HCT116 (cell line): ENCODE measurements at regions not wholly inside any gene's neighbourhood (a gene's known extent, or its start where the extent isn't known, plus 50 kb on each side); places are given as distances from the start of the nearest gene placed in this dataset.

Experiments
- ATAC-seq: fragments of 200-7000 bp; cut with Tn5 transposase; 2 replicates; pipeline ENCODE4 v1.9.1; 2020; ENCODE audit warnings: mild to moderate bottlenecking, moderate library complexity
- BruUV-seq: library from RNA; stranded (reverse); fragments of 400-500 nt; replicated peaks from 2 replicates; lab custom pipeline; 2021; lab: Mats Ljungman, UMichigan
- CTCF ChIA-PET: fragments of 300-600 bp; sonication (Branson Sonifier 250); formaldehyde crosslinking; loops from one replicate; lab custom pipeline; 2021; ENCODE audit warnings: antibody characterized with exemption; lab: Charles Lee
- POLR2A ChIA-PET: fragments of 300-600, 350-600 bp; sonication (Branson Sonifier 250); formaldehyde crosslinking; loops from one replicate; lab custom pipeline; 2021; ENCODE audit warnings: antibody characterized with exemption; lab: Charles Lee
- RAD21 ChIA-PET, 2 experiments: fragments of 300-600 bp; sonication (Branson Sonifier 250); formaldehyde crosslinking; loops; one replicate each; lab custom pipeline; 2023; ENCODE audit warnings: low total read pairs in 2 of 2; ENCODE audit not compliant: uncharacterized antibody in 2 of 2, unreplicated experiment in 2 of 2, low non-redundant PET in 1 of 2; lab: Charles Lee
- DNase-seq: peaks from one replicate; pipeline ENCODE4 v3.0.0-alpha.2; 2010; ENCODE audit warnings: low read depth, low spot score
- H2AFZ ChIP-seq: fragments of 200-600 bp; shearing (Covaris generic), sonication (generic); 2 replicates; pipeline ENCODE4 v1.6.1; 2017; ENCODE audit warnings: low read depth, mixed run types, mixed read lengths, antibody characterized with exemption, low read length; ENCODE audit not compliant: poor library complexity, severe bottlenecking
- H3K27ac ChIP-seq: 2 replicates; pipeline ENCODE4 v1.5.1; 2012; ENCODE audit warnings: low read depth, low read length
- H3K27me3 ChIP-seq: fragments of 200-600 bp; sonication (generic); 2 replicates; pipeline ENCODE4 v1.6.1; 2016; ENCODE audit warnings: mixed run types, low read length, mixed read lengths; ENCODE audit not compliant: insufficient read depth
- H3K36me3 ChIP-seq, 2 experiments: fragments of 200-500 bp in 1 of 2; fragments of 200-600 bp in 1 of 2; sonication (Bioruptor generic) in 1 of 2; sonication (generic) in 1 of 2; 2 replicates each; pipeline versions ENCODE4 v1.5.1 to v1.6.1; 2014 to 2016; ENCODE audit warnings: low read length in 2 of 2, inconsistent platforms in 1 of 2, mixed read lengths in 1 of 2, mixed run types in 1 of 2; ENCODE audit not compliant: insufficient read depth in 2 of 2, control insufficient read depth in 1 of 2
- H3K4me1 ChIP-seq, 2 experiments: fragments of 200-600 bp in 1 of 2; sonication (generic) in 1 of 2; 2 replicates each; pipeline versions ENCODE4 v1.5.1 to v1.6.1; 2012 to 2017; ENCODE audit warnings: low read length in 2 of 2, inconsistent platforms in 1 of 2, mild to moderate bottlenecking in 1 of 2, mixed read lengths in 1 of 2, mixed run types in 1 of 2, moderate library complexity in 1 of 2; ENCODE audit not compliant: insufficient read depth in 2 of 2, control insufficient read depth in 1 of 2
- H3K4me2 ChIP-seq: fragments of 200-600 bp; sonication (generic); 2 replicates; pipeline ENCODE4 v1.6.1; 2017; ENCODE audit warnings: mixed run types, low read length, mixed read lengths
- H3K4me3 ChIP-seq, 2 experiments: fragments of 200-600 bp in 1 of 2; sonication (generic) in 1 of 2; replicated peaks in 1 of 2; 2 replicates each; pipeline ENCODE4 v1.5.1; 2011 to 2016; ENCODE audit warnings: low read length in 2 of 2, control low read depth in 1 of 2, low read depth in 1 of 2, mild to moderate bottlenecking in 1 of 2, mixed read lengths in 1 of 2, mixed run types in 1 of 2
- H3K79me2 ChIP-seq: fragments of 200-600 bp; sonication (generic); 2 replicates; pipeline ENCODE4 v1.6.1; 2017; ENCODE audit warnings: mild to moderate bottlenecking, mixed run types, low read length, moderate library complexity, mixed read lengths; ENCODE audit not compliant: insufficient read depth
- H3K9ac ChIP-seq: fragments of 200-600 bp; sonication (generic); 2 replicates; pipeline ENCODE4 v1.6.1; 2016; ENCODE audit warnings: low read length, mixed read lengths
- H3K9me2 ChIP-seq: fragments of 200-600 bp; sonication (generic), shearing (Covaris generic); 2 replicates; pipeline ENCODE4 v1.6.1; 2017; ENCODE audit warnings: mixed run types, mild to moderate bottlenecking, moderate library complexity; ENCODE audit not compliant: insufficient read depth
- H3K9me3 ChIP-seq, 2 experiments: fragments of 200-500 bp in 1 of 2; fragments of 200-600 bp in 1 of 2; sonication (Bioruptor generic) in 1 of 2; sonication (generic) in 1 of 2; 2 replicates each; pipeline ENCODE4 v1.6.1; 2014 to 2017; ENCODE audit warnings: low read length in 2 of 2, mixed read lengths in 2 of 2, inconsistent platforms in 1 of 2, low read depth in 1 of 2, mild to moderate bottlenecking in 1 of 2, mixed run types in 1 of 2, moderate library complexity in 1 of 2; ENCODE audit not compliant: control insufficient read depth in 1 of 2, insufficient read depth in 1 of 2
- H4K20me1 ChIP-seq: fragments of 200-600 bp; sonication (generic), shearing (Covaris generic); 2 replicates; pipeline ENCODE4 v1.6.1; 2017; ENCODE audit warnings: mixed run types, mild to moderate bottlenecking, moderate library complexity; ENCODE audit not compliant: insufficient read depth
- ATF3 ChIP-seq: IDR thresholded peaks from 2 replicates; pipeline ENCODE4 v1.6.1; 2012
- CEBPB ChIP-seq: IDR thresholded peaks from 2 replicates; pipeline ENCODE4 v1.6.1; 2012; ENCODE audit warnings: low read depth
- CTCF ChIP-seq, 3 experiments: fragments of 200-600 bp in 1 of 3; sonication (generic) in 1 of 3; IDR thresholded peaks in 2 of 3; conservative IDR thresholded peaks in 1 of 3; 2 replicates each; pipeline ENCODE4 v1.5.1; 2012 to 2017; ENCODE audit warnings: low read depth in 2 of 3, low read length in 2 of 3, antibody characterized with exemption in 1 of 3, borderline replicate concordance in 1 of 3, control low read depth in 1 of 3, mild to moderate bottlenecking in 1 of 3, mixed read lengths in 1 of 3, mixed run types in 1 of 3, moderate library complexity in 1 of 3; ENCODE audit not compliant: insufficient read depth in 1 of 3
- EGR1 ChIP-seq: IDR thresholded peaks from 2 replicates; pipeline ENCODE4 v1.6.1; 2012; ENCODE audit warnings: low read depth
- ELF1 ChIP-seq: IDR thresholded peaks from 2 replicates; pipeline ENCODE4 v1.6.1; 2012; ENCODE audit warnings: low read depth, borderline replicate concordance
- EZH2phosphoT487 ChIP-seq: fragments of 200-600 bp; IDR thresholded peaks from 2 replicates; pipeline ENCODE4 v1.6.1; 2018; ENCODE audit warnings: antibody characterized with exemption, borderline replicate concordance
- JUND ChIP-seq: IDR thresholded peaks from 2 replicates; pipeline ENCODE4 v1.6.1; 2012
- MAX ChIP-seq: IDR thresholded peaks from 2 replicates; pipeline ENCODE4 v1.6.1; 2012
- POLR2A ChIP-seq: IDR thresholded peaks from 2 replicates; pipeline ENCODE4 v1.7.0; 2011; ENCODE audit warnings: borderline replicate concordance; ENCODE audit not compliant: insufficient read depth, insufficient read length; ENCODE audit errors: extremely low read depth
- POLR2AphosphoS5 ChIP-seq: IDR thresholded peaks from 2 replicates; pipeline ENCODE4 v1.6.1; 2011; ENCODE audit warnings: mild to moderate bottlenecking, low read depth, low read length, moderate library complexity
- RAD21 ChIP-seq: IDR thresholded peaks from 2 replicates; pipeline ENCODE4 v1.6.1; 2012; ENCODE audit warnings: low read depth, mild to moderate bottlenecking
- SIN3A ChIP-seq: IDR thresholded peaks from 2 replicates; pipeline ENCODE4 v1.6.1; 2012; ENCODE audit warnings: low read depth
- SP1 ChIP-seq: IDR thresholded peaks from 2 replicates; pipeline ENCODE4 v1.6.1; 2012; ENCODE audit warnings: low read depth
- ZBTB33 ChIP-seq: IDR thresholded peaks from 2 replicates; pipeline ENCODE4 v1.6.1; 2011; ENCODE audit warnings: mild to moderate bottlenecking, low read length, moderate library complexity; ENCODE audit not compliant: insufficient replicate concordance; ENCODE audit errors: extremely low read depth
- ZFX ChIP-seq: fragments of 450-650 bp; IDR thresholded peaks from 2 replicates; pipeline ENCODE4 v1.6.1; 2017
- intact Hi-C: fragments of 100-400 bp; cut with micrococcal nuclease; formaldehyde crosslinking; loops from 2 replicates; pipeline ENCODE4 v1.10.0; 2022

GRCh38 chr3:144864646-144865045, 893.0 kb downstream of the DIPK2A start:
- Histone ChIP-seq H3K4me3 (no peak overlapping the region), H4K20me1 (no peaks in the 10 kb centered on the region), H3K27ac (no peak overlapping the region)
- ATAC-seq: no peak
- POLR2A ChIA-PET: no interaction called here
- no peak for DNase-seq
- no peak for TF ChIP-seq ATF3
- TF ChIP-seq MAX: no peak
- no peak for TF ChIP-seq SP1
- no peak for TF ChIP-seq POLR2A
- TF ChIP-seq SIN3A: no peak
- TF ChIP-seq JUND: no peak
- TF ChIP-seq ZFX: no peak
- TF ChIP-seq, all 23 proteins: peak for 0
- intact Hi-C loops: no loop called here
- Histone ChIP-seq H3K4me1 (no peaks in the 10 kb centered on the region), H3K9me2 (no peaks in the 10 kb centered on the region), H3K9ac (no peak overlapping the region), H2AFZ (no peak overlapping the region), H3K9me3 (no peaks in the 10 kb centered on the region), H3K36me3 (no peaks in the 10 kb centered on the region), H3K27me3 (no peaks in the 10 kb centered on the region), H3K4me2 (no peak overlapping the region), H3K79me2 (no peaks in the 10 kb centered on the region)
- ChIA-PET CTCF (no interaction called here), RAD21 (no interaction called here)
- no TSS peak for BruUV-seq

DNA sequence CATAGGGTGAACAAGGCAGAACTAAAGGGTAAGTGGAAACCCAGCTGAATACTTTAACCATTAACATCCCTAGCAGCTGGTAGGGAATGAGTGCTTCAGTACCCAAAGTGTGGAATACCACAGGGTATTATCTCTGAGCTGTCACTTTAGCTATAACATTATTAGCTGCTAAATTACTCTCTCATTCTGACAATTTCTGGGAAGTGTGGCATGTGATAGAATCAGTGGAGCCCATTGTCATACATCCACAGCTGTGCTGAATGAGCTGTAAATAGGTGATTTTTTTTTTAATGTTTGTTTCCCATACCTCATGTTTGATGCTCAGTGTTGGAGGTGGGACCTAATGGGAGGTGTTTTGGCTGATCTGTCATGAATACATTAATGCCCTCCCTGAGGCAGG, 894.3 kb downstream of the DIPK2A start:
- Histone ChIP-seq H3K9me2 (no peaks in the 10 kb centered on the region), H3K27me3 (no peaks in the 10 kb centered on the region), H3K36me3 (no peaks in the 10 kb centered on the region), H4K20me1 (no peaks in the 10 kb centered on the region), H3K9me3 (no peaks in the 10 kb centered on the region), H3K4me3 (no peak overlapping the region), H3K4me2 (no peak overlapping the region), H3K27ac (no peak overlapping the region), H3K79me2 (no peaks in the 10 kb centered on the region), H2AFZ (no peak overlapping the region), H3K9ac (no peak overlapping the region), H3K4me1 (no peaks in the 10 kb centered on the region)
- RAD21 ChIA-PET: no interaction called here
- BruUV-seq: no TSS peak
- POLR2A ChIA-PET: no interaction called here
- no peak for TF ChIP-seq EZH2phosphoT487
- no peak for TF ChIP-seq ZBTB33
- TF ChIP-seq CTCF (IDR thresholded peaks at IDR 0.05 in 2 of 3, conservative IDR thresholded peaks at IDR 0.05 in 1 of 3; ENCODE audit: borderline replicate concordance in 1 of 3, insufficient read depth in 1 of 3, low read depth in 2 of 3, low read length in 2 of 3): no peak
- no peak for TF ChIP-seq RAD21
- TF ChIP-seq EGR1: no peak
- no peak for TF ChIP-seq POLR2A
- no peak for TF ChIP-seq ELF1
- no peak for TF ChIP-seq POLR2AphosphoS5
- TF ChIP-seq ATF3: no peak
- no peak for TF ChIP-seq CEBPB
- TF ChIP-seq JUND: no peak
- ATAC-seq (no peak), DNase-seq (no peak)
- intact Hi-C loops: no loop called here
- CTCF ChIA-PET: no interaction called here
